ENCODE measurements at regions not wholly inside any gene's neighbourhood (a gene's known extent, or its start where the extent isn't known, plus 50 kb on each side); places are given as distances from the start of the nearest gene placed in this dataset.
A peak's percentile ranks its signal among the peaks of the same experiment; 100 is the strongest.

GRCh38 chr5:2018390-2018724 is 135.6 kb upstream of the IRX4 start:
- POLR2A ChIA-PET (ENCODE audit: unreplicated experiment) = no interaction called here
- intact Hi-C loops (cut with micrococcal nuclease) = no loop called here

GRCh38 chr5:2017540-2018389 is 135.0 kb upstream of the IRX4 start:
- Histone ChIP-seq H3K9ac (ENCODE audit: low read length) (no peak overlapping the region), H3K27ac (ENCODE audit: low read length) (no peak overlapping the region), H3K4me2 (ENCODE audit: low read length) (no peak overlapping the region), H2AFZ (ENCODE audit: low read length) (no peak overlapping the region), H3K36me3 (ENCODE audit: low read depth, low read length) (no peaks in the 10 kb centered on the region), H3K4me3 (ENCODE audit: low read length) (no peak overlapping the region), H4K20me1 (ENCODE audit: low read length) (no peaks in the 10 kb centered on the region), H3F3A (ENCODE audit: low read length, unreplicated experiment) (no peaks in the 10 kb centered on the region), H3K79me2 (ENCODE audit: low read length) (no peaks in the 10 kb centered on the region), H3K9me3 (ENCODE audit: low read length) (no peaks in the 10 kb centered on the region), H3K27me3 (ENCODE audit: low read length) (peaks cover 45% of the 10 kb centered on the region), H3K4me1 (ENCODE audit: insufficient read depth, low read length) (no peaks in the 10 kb centered on the region), H3K9me2 (replicated peaks; ENCODE audit: low read length) (no peaks in the 10 kb centered on the region)
- DNase-seq (peak; percentile 52), ATAC-seq (no peak)
- ChIA-PET POLR2A (ENCODE audit: unreplicated experiment) (no interaction called here), CTCF (no interaction called here)
- no TSS peak for BruUV-seq (replicated peaks)
- no peak for TF ChIP-seq EZH2 (IDR thresholded peaks at IDR 0.05; ENCODE audit: low read length, unreplicated experiment)
- peak; percentile 57 for TF ChIP-seq CTCF (conservative IDR thresholded peaks at IDR 0.05; ENCODE audit: low read depth, low read length)
- TF ChIP-seq EZH2phosphoT487 (IDR thresholded peaks at IDR 0.05; ENCODE audit: borderline replicate concordance, low read length) = no peak
- intact Hi-C loops (cut with micrococcal nuclease) = loop anchor here (2.0 kb wide), 1 partner anchor 255 kb away; no protein-coding TSS in a partner anchor

More at GRCh38 chr5:2018390-2018724, 135.6 kb upstream of the IRX4 start:
- Histone ChIP-seq H3K79me2 (ENCODE audit: low read length) (no peaks in the 10 kb centered on the region), H3K9me3 (ENCODE audit: low read length) (no peaks in the 10 kb centered on the region), H4K20me1 (ENCODE audit: low read length) (no peaks in the 10 kb centered on the region), H3K27me3 (ENCODE audit: low read length) (peaks cover 45% of the 10 kb centered on the region), H3K36me3 (ENCODE audit: low read depth, low read length) (no peaks in the 10 kb centered on the region), H3K4me1 (ENCODE audit: insufficient read depth, low read length) (no peaks in the 10 kb centered on the region), H2AFZ (ENCODE audit: low read length) (no peak overlapping the region), H3K4me2 (ENCODE audit: low read length) (no peak overlapping the region), H3K4me3 (ENCODE audit: low read length) (no peak overlapping the region), H3K27ac (ENCODE audit: low read length) (no peak overlapping the region), H3F3A (ENCODE audit: low read length, unreplicated experiment) (no peaks in the 10 kb centered on the region), H3K9me2 (replicated peaks; ENCODE audit: low read length) (no peaks in the 10 kb centered on the region), H3K9ac (ENCODE audit: low read length) (no peak overlapping the region)
- DNase-seq (no peak), ATAC-seq (no peak)
- CTCF ChIA-PET = no interaction called here
- TF ChIP-seq EZH2phosphoT487 (IDR thresholded peaks at IDR 0.05; ENCODE audit: borderline replicate concordance, low read length) = no peak
- no peak for TF ChIP-seq CTCF (conservative IDR thresholded peaks at IDR 0.05; ENCODE audit: low read depth, low read length)
- TF ChIP-seq EZH2 (IDR thresholded peaks at IDR 0.05; ENCODE audit: low read length, unreplicated experiment) = no peak
- BruUV-seq (replicated peaks) = no TSS peak

GRCh38 chr5:2015961-2016360 is 133.2 kb upstream of the IRX4 start:
- ChIA-PET POLR2A (ENCODE audit: unreplicated experiment) (no interaction called here), CTCF (no interaction called here)
- Histone ChIP-seq H3K4me2 (ENCODE audit: low read length) (no peak overlapping the region), H2AFZ (ENCODE audit: low read length) (no peak overlapping the region), H3K9ac (ENCODE audit: low read length) (no peak overlapping the region), H3K79me2 (ENCODE audit: low read length) (no peaks in the 10 kb centered on the region), H4K20me1 (ENCODE audit: low read length) (no peaks in the 10 kb centered on the region), H3K4me1 (ENCODE audit: insufficient read depth, low read length) (no peaks in the 10 kb centered on the region), H3K9me2 (replicated peaks; ENCODE audit: low read length) (no peaks in the 10 kb centered on the region), H3K9me3 (ENCODE audit: low read length) (no peaks in the 10 kb centered on the region), H3K36me3 (ENCODE audit: low read depth, low read length) (no peaks in the 10 kb centered on the region), H3F3A (ENCODE audit: low read length, unreplicated experiment) (no peaks in the 10 kb centered on the region), H3K4me3 (ENCODE audit: low read length) (no peak overlapping the region), H3K27ac (ENCODE audit: low read length) (no peak overlapping the region), H3K27me3 (ENCODE audit: low read length) (peaks cover 50% of the 10 kb centered on the region)
- TF ChIP-seq CTCF (conservative IDR thresholded peaks at IDR 0.05; ENCODE audit: low read depth, low read length) = no peak
- TF ChIP-seq EZH2 (IDR thresholded peaks at IDR 0.05; ENCODE audit: low read length, unreplicated experiment) = no peak
- DNase-seq (no peak), ATAC-seq (no peak)
- intact Hi-C loops (cut with micrococcal nuclease) = loop anchor here (2.0 kb wide), 1 partner anchor 253 kb away; no protein-coding TSS in a partner anchor
- no TSS peak for BruUV-seq (replicated peaks)
